Liver (tissue), 8 donors: ENCODE measurements at regions not wholly inside any gene's neighbourhood (a gene's known extent, or its start where the extent isn't known, plus 50 kb on each side); places are given as distances from the start of the nearest gene placed in this dataset.

Experiments used
- DNase-seq: peaks from one replicate; pipeline ENCODE4 v3.0.0-alpha.2; 2017; ENCODE audit warnings: low spot score
- H3K27ac ChIP-seq, 2 donors: one replicate each; pipeline ENCODE4 v1.7.0; 2013; ENCODE audit warnings: inconsistent platforms in 2 of 2, low read length in 2 of 2, control low read depth in 1 of 2, low read depth in 1 of 2, mild to moderate bottlenecking in 1 of 2
- H3K27me3 ChIP-seq, 4 donors: one replicate each; pipeline versions ENCODE4 v1.6.1 to v1.7.0; 2013; ENCODE audit warnings: low read length in 3 of 4, inconsistent platforms in 1 of 4, mild to moderate bottlenecking in 1 of 4, moderate library complexity in 1 of 4; ENCODE audit not compliant: control insufficient read depth in 4 of 4, insufficient read depth in 4 of 4
- H3K36me3 ChIP-seq, 4 donors: one replicate each; pipeline versions ENCODE4 v1.6.1 to v1.7.0; 2013; ENCODE audit warnings: low read length in 3 of 4, mild to moderate bottlenecking in 3 of 4, low read depth in 1 of 4, moderate library complexity in 1 of 4; ENCODE audit not compliant: control insufficient read depth in 4 of 4, insufficient read depth in 3 of 4
- H3K4me1 ChIP-seq, 4 donors: one replicate each; pipeline versions ENCODE4 v1.6.1 to v1.7.0; 2013; ENCODE audit warnings: low read length in 3 of 4, mild to moderate bottlenecking in 3 of 4, moderate library complexity in 1 of 4; ENCODE audit not compliant: control insufficient read depth in 4 of 4, insufficient read depth in 4 of 4
- H3K4me3 ChIP-seq, 3 donors: one replicate each; pipeline versions ENCODE4 v1.6.1 to v1.7.0; 2013; ENCODE audit warnings: low read length in 3 of 3, control low read depth in 1 of 3, low read depth in 1 of 3, mild to moderate bottlenecking in 1 of 3
- H3K9ac ChIP-seq, 2 donors: one replicate each; pipeline ENCODE4 v1.7.0; 2013; ENCODE audit warnings: low read length in 2 of 2, mild to moderate bottlenecking in 2 of 2, moderate library complexity in 2 of 2, control low read depth in 1 of 2, low read depth in 1 of 2
- H3K9me3 ChIP-seq, 4 donors: one replicate each; pipeline versions ENCODE4 v1.6.1 to v1.7.0; 2013; ENCODE audit warnings: low read length in 3 of 4; ENCODE audit not compliant: control insufficient read depth in 4 of 4
- EGR1 ChIP-seq, 2 donors: IDR thresholded peaks; 2 replicates each; pipeline ENCODE4 v1.6.1; 2016 to 2018; ENCODE audit warnings: antibody characterized with exemption in 2 of 2, low read depth in 2 of 2
- FOXA1 ChIP-seq: IDR thresholded peaks from 2 replicates; pipeline ENCODE4 v1.6.1; 2016; ENCODE audit warnings: antibody characterized with exemption
- FOXA2 ChIP-seq: IDR thresholded peaks from 2 replicates; pipeline ENCODE4 v1.6.1; 2016; ENCODE audit warnings: antibody characterized with exemption
- GABPA ChIP-seq, 2 donors: IDR thresholded peaks in 1 of 2; conservative IDR thresholded peaks in 1 of 2; 2 replicates each; pipeline ENCODE4 v1.6.1; 2016; ENCODE audit warnings: antibody characterized with exemption in 2 of 2, mild to moderate bottlenecking in 1 of 2, moderate library complexity in 1 of 2
- HNF4A ChIP-seq, 2 donors: conservative IDR thresholded peaks; 2 replicates each; pipeline ENCODE4 v1.6.1; 2016; ENCODE audit warnings: antibody characterized with exemption in 2 of 2, mild to moderate bottlenecking in 2 of 2
- HNF4G ChIP-seq: IDR thresholded peaks from 2 replicates; pipeline ENCODE4 v1.6.1; 2016; ENCODE audit warnings: antibody characterized with exemption
- JUND ChIP-seq, 2 donors: IDR thresholded peaks; 2 replicates each; pipeline ENCODE4 v1.6.1; 2016; ENCODE audit warnings: antibody characterized with exemption in 2 of 2
- NR2F2 ChIP-seq: IDR thresholded peaks from 2 replicates; pipeline ENCODE4 v1.6.1; 2016; ENCODE audit warnings: antibody characterized with exemption
- RAD21 ChIP-seq, 2 donors: IDR thresholded peaks; 2 replicates each; pipeline ENCODE4 v1.6.1; 2016; ENCODE audit warnings: antibody characterized with exemption in 2 of 2, mild to moderate bottlenecking in 2 of 2
- RXRA ChIP-seq, 2 donors: IDR thresholded peaks; 2 replicates each; pipeline ENCODE4 v1.6.1; 2017 to 2018; ENCODE audit warnings: antibody characterized with exemption in 2 of 2, mild to moderate bottlenecking in 1 of 2
- SP1 ChIP-seq: IDR thresholded peaks from 2 replicates; pipeline ENCODE4 v1.6.1; 2018; ENCODE audit warnings: antibody characterized with exemption, mild to moderate bottlenecking
- TAF1 ChIP-seq: conservative IDR thresholded peaks from 2 replicates; pipeline ENCODE4 v1.6.1; 2016; ENCODE audit warnings: antibody characterized with exemption, mild to moderate bottlenecking
- YY1 ChIP-seq: IDR thresholded peaks from 2 replicates; pipeline ENCODE4 v1.6.1; 2016; ENCODE audit warnings: antibody characterized with exemption, mild to moderate bottlenecking
- WGBS: extraction: QIAGEN DNeasy Blood & Tissue Kit; methylation state at CpG from one replicate; pipeline ENCODE4 v1.1.7; 2013; 5-methylcytosine and 5-hydroxymethylcytosine counted together
- TF ChIP-seq, protein P1 (sequence below): IDR thresholded peaks from 2 replicates; pipeline ENCODE4 v1.6.1; 2016; ENCODE audit warnings: antibody characterized with exemption
- TF ChIP-seq, protein P2 (sequence below): IDR thresholded peaks from 2 replicates; pipeline ENCODE4 v1.6.1; 2016; ENCODE audit warnings: antibody characterized with exemption, mild to moderate bottlenecking
- TF ChIP-seq, protein P3 (sequence below): IDR thresholded peaks from 2 replicates; pipeline ENCODE4 v1.6.1; 2016; ENCODE audit warnings: antibody characterized with exemption
- TF ChIP-seq, protein P4 (sequence below): IDR thresholded peaks from 2 replicates; pipeline ENCODE4 v1.6.1; 2016; ENCODE audit warnings: antibody characterized with exemption
- TF ChIP-seq, protein P5 (sequence below): fragments of 150-350 bp; IDR thresholded peaks from 2 replicates; pipeline ENCODE4 v1.5.1; 2017; ENCODE audit warnings: improper control_type of control experiment, low read depth, low read length; ENCODE audit not compliant: missing input control
- donor health status: healthy.
- donor health status: healthy.
- donor health status: healthy.
- donor health status: healthy.
- donor health status: healthy.

DNA sequence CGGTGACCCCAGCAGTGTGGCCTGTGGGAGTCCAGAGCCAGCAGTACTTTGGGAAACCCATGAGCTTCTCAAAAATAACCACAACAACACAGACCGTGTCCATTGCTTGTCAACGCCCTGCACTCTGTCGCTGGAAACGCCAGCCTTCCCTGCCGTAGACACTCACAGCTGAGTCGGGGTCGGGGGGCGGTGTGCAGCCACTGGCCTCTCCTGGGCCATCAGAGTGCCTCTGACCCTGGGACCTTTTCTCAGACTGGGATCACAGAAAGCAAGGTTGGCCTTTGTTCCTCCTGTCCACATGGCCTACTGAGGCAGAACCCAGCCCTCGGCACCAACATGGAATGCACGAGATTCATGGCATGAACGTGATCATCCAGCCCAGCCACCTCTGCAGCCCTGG, 95.7 kb downstream of the TUBA3C start:
- TF ChIP-seq NR2F2: no peak
- TF ChIP-seq YY1: no peak
- TF ChIP-seq, protein P1, sequence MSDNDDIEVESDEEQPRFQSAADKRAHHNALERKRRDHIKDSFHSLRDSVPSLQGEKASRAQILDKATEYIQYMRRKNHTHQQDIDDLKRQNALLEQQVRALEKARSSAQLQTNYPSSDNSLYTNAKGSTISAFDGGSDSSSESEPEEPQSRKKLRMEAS: no peak
- TF ChIP-seq HNF4A (conservative IDR thresholded peaks at IDR 0.05): no peak
- TF ChIP-seq SP1: no peak
- no peak for TF ChIP-seq TAF1
- TF ChIP-seq HNF4G: no peak
- TF ChIP-seq EGR1 (IDR thresholded peaks at IDR 0.05; ENCODE audit: low read depth in 2 of 2): no peak
- TF ChIP-seq FOXA1: no peak
- TF ChIP-seq GABPA (IDR thresholded peaks at IDR 0.05 in 1 of 2, conservative IDR thresholded peaks at IDR 0.05 in 1 of 2): no peak
- TF ChIP-seq, protein P2, sequence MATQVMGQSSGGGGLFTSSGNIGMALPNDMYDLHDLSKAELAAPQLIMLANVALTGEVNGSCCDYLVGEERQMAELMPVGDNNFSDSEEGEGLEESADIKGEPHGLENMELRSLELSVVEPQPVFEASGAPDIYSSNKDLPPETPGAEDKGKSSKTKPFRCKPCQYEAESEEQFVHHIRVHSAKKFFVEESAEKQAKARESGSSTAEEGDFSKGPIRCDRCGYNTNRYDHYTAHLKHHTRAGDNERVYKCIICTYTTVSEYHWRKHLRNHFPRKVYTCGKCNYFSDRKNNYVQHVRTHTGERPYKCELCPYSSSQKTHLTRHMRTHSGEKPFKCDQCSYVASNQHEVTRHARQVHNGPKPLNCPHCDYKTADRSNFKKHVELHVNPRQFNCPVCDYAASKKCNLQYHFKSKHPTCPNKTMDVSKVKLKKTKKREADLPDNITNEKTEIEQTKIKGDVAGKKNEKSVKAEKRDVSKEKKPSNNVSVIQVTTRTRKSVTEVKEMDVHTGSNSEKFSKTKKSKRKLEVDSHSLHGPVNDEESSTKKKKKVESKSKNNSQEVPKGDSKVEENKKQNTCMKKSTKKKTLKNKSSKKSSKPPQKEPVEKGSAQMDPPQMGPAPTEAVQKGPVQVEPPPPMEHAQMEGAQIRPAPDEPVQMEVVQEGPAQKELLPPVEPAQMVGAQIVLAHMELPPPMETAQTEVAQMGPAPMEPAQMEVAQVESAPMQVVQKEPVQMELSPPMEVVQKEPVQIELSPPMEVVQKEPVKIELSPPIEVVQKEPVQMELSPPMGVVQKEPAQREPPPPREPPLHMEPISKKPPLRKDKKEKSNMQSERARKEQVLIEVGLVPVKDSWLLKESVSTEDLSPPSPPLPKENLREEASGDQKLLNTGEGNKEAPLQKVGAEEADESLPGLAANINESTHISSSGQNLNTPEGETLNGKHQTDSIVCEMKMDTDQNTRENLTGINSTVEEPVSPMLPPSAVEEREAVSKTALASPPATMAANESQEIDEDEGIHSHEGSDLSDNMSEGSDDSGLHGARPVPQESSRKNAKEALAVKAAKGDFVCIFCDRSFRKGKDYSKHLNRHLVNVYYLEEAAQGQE: no peak
- TF ChIP-seq RAD21 (IDR thresholded peaks at IDR 0.05): no peak
- TF ChIP-seq, protein P3, sequence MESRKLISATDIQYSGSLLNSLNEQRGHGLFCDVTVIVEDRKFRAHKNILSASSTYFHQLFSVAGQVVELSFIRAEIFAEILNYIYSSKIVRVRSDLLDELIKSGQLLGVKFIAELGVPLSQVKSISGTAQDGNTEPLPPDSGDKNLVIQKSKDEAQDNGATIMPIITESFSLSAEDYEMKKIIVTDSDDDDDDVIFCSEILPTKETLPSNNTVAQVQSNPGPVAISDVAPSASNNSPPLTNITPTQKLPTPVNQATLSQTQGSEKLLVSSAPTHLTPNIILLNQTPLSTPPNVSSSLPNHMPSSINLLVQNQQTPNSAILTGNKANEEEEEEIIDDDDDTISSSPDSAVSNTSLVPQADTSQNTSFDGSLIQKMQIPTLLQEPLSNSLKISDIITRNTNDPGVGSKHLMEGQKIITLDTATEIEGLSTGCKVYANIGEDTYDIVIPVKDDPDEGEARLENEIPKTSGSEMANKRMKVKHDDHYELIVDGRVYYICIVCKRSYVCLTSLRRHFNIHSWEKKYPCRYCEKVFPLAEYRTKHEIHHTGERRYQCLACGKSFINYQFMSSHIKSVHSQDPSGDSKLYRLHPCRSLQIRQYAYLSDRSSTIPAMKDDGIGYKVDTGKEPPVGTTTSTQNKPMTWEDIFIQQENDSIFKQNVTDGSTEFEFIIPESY: no peak
- TF ChIP-seq JUND (IDR thresholded peaks at IDR 0.05): no peak
- TF ChIP-seq, protein P4, sequence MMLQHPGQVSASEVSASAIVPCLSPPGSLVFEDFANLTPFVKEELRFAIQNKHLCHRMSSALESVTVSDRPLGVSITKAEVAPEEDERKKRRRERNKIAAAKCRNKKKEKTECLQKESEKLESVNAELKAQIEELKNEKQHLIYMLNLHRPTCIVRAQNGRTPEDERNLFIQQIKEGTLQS: no peak
- no peak for TF ChIP-seq FOXA2
- TF ChIP-seq, protein P5, sequence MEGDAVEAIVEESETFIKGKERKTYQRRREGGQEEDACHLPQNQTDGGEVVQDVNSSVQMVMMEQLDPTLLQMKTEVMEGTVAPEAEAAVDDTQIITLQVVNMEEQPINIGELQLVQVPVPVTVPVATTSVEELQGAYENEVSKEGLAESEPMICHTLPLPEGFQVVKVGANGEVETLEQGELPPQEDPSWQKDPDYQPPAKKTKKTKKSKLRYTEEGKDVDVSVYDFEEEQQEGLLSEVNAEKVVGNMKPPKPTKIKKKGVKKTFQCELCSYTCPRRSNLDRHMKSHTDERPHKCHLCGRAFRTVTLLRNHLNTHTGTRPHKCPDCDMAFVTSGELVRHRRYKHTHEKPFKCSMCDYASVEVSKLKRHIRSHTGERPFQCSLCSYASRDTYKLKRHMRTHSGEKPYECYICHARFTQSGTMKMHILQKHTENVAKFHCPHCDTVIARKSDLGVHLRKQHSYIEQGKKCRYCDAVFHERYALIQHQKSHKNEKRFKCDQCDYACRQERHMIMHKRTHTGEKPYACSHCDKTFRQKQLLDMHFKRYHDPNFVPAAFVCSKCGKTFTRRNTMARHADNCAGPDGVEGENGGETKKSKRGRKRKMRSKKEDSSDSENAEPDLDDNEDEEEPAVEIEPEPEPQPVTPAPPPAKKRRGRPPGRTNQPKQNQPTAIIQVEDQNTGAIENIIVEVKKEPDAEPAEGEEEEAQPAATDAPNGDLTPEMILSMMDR: no peak
- no peak for DNase-seq
- WGBS: 91% methylated on average over 12 of the region's 12 CpGs
- H3K4me1 ChIP-seq: no peaks in the 10 kb centered on the region
- no peak overlapping the region for H3K27ac ChIP-seq
- no peak overlapping the region for H3K4me3 ChIP-seq
- H3K36me3 ChIP-seq: no peaks in the 10 kb centered on the region
- no peaks in the 10 kb centered on the region for H3K9me3 ChIP-seq
- H3K27me3 ChIP-seq: no peaks in the 10 kb centered on the region
- no peak overlapping the region for H3K9ac ChIP-seq

DNA sequence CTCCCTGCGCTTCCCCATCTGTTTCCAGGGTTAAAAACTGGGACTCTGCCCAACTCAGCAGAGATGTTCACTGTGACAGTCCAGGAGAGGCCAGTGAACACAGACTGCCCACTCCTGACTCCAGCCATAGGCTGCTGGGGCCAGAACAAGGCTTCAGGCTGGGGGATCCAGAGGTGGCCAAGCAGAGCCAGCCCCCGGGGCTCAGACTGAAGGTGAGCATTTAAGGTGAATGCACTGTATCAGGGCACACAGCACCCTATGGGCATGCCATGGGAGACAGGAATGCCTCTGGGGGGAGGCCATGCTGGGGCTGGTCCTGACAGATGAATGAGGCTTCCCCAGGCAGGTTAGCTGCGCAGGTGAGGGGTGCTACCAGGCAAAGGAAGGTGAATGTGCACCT, 96.4 kb downstream of the TUBA3C start:
- Histone ChIP-seq H3K27ac (no peak overlapping the region), H3K36me3 (no peaks in the 10 kb centered on the region), H3K4me3 (no peak overlapping the region), H3K9me3 (no peaks in the 10 kb centered on the region), H3K9ac (no peak overlapping the region), H3K4me1 (no peaks in the 10 kb centered on the region), H3K27me3 (no peaks in the 10 kb centered on the region)
- 43% methylated on average over 3 of the region's 3 CpGs for WGBS
- no peak for TF ChIP-seq EGR1 (IDR thresholded peaks at IDR 0.05; ENCODE audit: low read depth in 2 of 2)
- no peak for TF ChIP-seq SP1
- no peak for TF ChIP-seq FOXA2
- TF ChIP-seq, protein P4: no peak
- no peak for TF ChIP-seq RAD21 (IDR thresholded peaks at IDR 0.05)
- no peak for TF ChIP-seq HNF4G
- no peak for TF ChIP-seq RXRA (IDR thresholded peaks at IDR 0.05)
- no peak for TF ChIP-seq GABPA (IDR thresholded peaks at IDR 0.05 in 1 of 2, conservative IDR thresholded peaks at IDR 0.05 in 1 of 2)
- TF ChIP-seq NR2F2: no peak
- no peak for DNase-seq
